IgD-negative memory B cell (primary cell): ENCODE measurements at regions not wholly inside any gene's neighbourhood (a gene's known extent, or its start where the extent isn't known, plus 50 kb on each side); places are given as distances from the start of the nearest gene placed in this dataset.

Experiments used
- H3K27ac Mint-ChIP-seq, 3 donors: one replicate each; pipeline ENCODE4 v1.8.0; 2020 to 2022; ENCODE audit warnings: mild to moderate bottlenecking in 3 of 3, mixed read lengths in 3 of 3, moderate library complexity in 1 of 3
- H3K27me3 Mint-ChIP-seq: one replicate; pipeline ENCODE4 v1.8.0; 2021; ENCODE audit warnings: mixed read lengths
- H3K36me3 Mint-ChIP-seq: one replicate; pipeline ENCODE4 v1.8.0; 2020; ENCODE audit warnings: mild to moderate bottlenecking, mixed read lengths
- H3K4me1 Mint-ChIP-seq, 3 donors: one replicate each; pipeline ENCODE4 v1.8.0; 2020 to 2022; ENCODE audit warnings: mixed read lengths in 3 of 3, mild to moderate bottlenecking in 1 of 3
- H3K4me3 Mint-ChIP-seq, 4 donors: one replicate each; pipeline ENCODE4 v1.8.0; 2020 to 2022; ENCODE audit warnings: mild to moderate bottlenecking in 4 of 4, mixed read lengths in 4 of 4, moderate library complexity in 3 of 4
- H3K9me3 Mint-ChIP-seq, 3 donors: one replicate each; pipeline ENCODE4 v1.8.0; 2020 to 2021; ENCODE audit warnings: mixed read lengths in 3 of 3, mild to moderate bottlenecking in 1 of 3

DNA sequence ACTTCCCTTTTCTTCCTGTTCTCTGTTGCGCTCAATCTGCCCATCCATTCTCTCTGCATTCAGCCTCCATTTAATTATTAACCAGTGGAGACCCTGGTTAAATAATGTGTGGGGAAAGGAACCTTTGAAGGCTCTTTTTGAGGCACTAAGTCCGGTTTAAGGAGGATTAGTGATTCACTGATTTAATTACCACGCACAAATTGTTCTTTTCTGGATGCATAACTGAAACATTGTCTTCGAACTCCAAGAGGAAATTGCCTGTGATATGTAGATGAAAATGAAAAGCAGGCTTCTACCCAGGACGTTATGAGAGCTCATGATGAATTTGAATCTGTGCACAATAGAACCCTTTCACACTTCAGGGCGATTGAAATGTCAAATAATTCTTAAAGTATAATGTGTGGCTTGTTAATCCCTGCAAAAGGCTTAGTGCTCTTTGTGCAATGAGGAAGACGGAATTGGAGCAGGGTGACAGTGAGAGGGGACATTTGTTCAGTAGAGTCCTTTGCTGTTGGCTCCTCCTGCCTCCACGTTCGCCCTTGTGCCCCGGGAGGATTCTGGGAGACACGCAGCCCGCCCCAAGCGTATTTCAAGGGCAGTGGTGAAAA is 51.1 kb upstream of the ZNF236 start:
- Mint-ChIP-seq H3K4me3 (no peak overlapping the region), H3K36me3 (no peaks in the 10 kb centered on the region), H3K27ac (no peak overlapping the region), H3K4me1 (peaks cover 0 to 1% (median 0%) of the 10 kb centered on the region in 3 donors), H3K9me3 (peaks cover 0 to 14% (median 3%) of the 10 kb centered on the region in 3 donors), H3K27me3 (peaks cover 7% of the 10 kb centered on the region)

DNA sequence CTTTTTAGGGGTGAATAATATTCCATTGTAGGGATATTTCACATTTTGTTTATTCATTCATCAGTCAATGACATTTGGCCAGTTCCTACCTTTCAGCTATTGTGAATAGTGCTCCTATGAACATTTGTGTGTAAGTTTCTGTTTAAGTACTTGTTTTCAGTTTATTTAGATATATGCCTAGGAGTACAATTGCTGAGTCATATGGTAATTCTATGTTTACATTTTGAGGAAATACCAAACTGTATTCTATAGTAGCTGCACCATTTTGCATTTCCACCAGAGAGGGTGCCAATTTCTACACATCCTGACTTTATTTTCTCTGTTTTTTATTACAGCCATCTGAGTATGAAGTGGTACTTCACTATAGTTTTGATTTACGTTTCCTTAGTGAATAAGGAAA is 54.4 kb upstream of the ZNF236 start:
- Mint-ChIP-seq H3K27ac (no peak overlapping the region), H3K27me3 (peaks cover 7% of the 10 kb centered on the region), H3K36me3 (no peaks in the 10 kb centered on the region), H3K9me3 (peaks cover 0 to 14% (median 0%) of the 10 kb centered on the region in 3 donors), H3K4me3 (no peak overlapping the region), H3K4me1 (no peaks in the 10 kb centered on the region)

DNA sequence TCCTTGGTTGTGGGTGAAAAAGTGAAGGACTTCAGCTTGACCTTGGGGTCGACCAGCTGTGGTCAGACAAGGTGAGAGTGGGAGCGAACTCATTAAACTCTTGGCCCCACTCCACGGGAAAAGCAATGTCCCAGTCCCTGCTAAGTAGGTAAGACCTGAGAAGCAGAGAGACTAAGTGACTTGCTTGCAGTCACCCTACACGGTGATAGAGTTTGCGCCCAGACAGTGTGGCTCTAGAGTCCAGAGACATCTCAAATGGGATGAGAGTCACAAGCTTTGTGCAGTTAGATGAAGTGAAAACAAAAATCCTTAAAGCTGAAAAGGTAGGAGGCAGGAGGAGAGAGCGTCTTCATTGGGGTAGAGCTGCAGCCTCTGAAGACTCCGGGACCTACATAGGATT is 55.9 kb upstream of the ZNF236 start:
- peaks cover 0 to 2% (median 0%) of the 10 kb centered on the region in 3 donors for H3K4me1 Mint-ChIP-seq
- H3K9me3 Mint-ChIP-seq = peaks cover 0 to 14% (median 2%) of the 10 kb centered on the region in 3 donors
- H3K4me3 Mint-ChIP-seq = no peak overlapping the region
- peaks cover 2% of the 10 kb centered on the region for H3K27me3 Mint-ChIP-seq
- no peak overlapping the region for H3K27ac Mint-ChIP-seq
- no peaks in the 10 kb centered on the region for H3K36me3 Mint-ChIP-seq

DNA sequence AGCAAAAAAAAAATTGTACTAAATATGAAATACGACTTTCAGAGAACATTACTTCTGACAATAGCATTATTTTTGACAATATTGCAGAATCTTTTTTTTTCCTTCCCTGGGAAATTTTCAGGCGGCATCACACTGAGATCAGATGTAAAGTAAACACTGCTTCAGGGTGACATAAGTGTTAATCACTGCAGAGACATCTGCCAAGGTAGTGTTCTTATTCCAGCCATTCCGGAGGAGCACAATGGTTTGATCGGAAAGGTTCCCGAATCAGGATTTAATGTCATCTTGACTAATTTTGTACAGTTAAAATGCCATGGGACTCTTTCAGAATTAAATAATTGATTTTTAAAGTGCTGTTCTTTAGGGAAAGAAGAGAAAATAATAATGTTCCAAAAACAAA is 56.7 kb upstream of the ZNF236 start:
- H3K4me3 Mint-ChIP-seq = no peak overlapping the region
- H3K27ac Mint-ChIP-seq = no peak overlapping the region
- H3K9me3 Mint-ChIP-seq = peaks cover 0 to 14% (median 2%) of the 10 kb centered on the region in 3 donors
- no peaks in the 10 kb centered on the region for H3K27me3 Mint-ChIP-seq
- H3K36me3 Mint-ChIP-seq = no peaks in the 10 kb centered on the region
- H3K4me1 Mint-ChIP-seq = peaks cover 0 to 2% (median 0%) of the 10 kb centered on the region in 3 donors

DNA sequence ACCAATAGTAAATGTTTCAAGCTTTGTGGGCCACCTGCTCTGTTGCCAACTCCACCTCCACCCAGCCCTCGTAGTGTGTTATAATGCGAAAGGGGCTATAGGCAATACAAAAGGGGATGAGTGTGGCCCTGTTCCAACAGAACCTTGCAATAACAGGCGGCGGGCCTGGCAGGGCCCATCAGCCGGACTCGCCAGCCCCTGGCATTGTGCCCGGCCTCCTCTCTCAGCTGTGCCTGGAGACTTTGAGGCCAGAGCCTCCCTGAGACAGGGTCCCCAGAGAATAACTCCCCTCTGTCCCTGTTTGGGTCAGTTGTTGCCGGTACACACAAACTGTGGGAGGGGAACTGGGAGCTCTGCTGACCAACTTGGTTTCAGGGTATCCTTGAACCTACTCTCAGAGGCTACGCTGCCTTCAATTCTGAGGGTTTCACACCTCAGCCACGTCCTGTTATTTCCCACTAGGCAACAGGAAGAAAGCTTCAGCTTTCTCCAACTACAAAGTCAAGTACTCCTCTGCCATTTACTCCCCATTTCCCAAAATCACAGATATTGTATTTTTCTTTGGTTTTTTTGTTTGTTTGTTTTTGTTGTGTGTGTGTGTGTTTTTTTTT is 58.0 kb upstream of the ZNF236 start:
- Mint-ChIP-seq H3K9me3 (peaks cover 0 to 14% (median 2%) of the 10 kb centered on the region in 3 donors), H3K4me1 (peaks cover 0 to 2% (median 0%) of the 10 kb centered on the region in 3 donors), H3K27ac (no peak overlapping the region), H3K27me3 (no peaks in the 10 kb centered on the region), H3K4me3 (no peak overlapping the region), H3K36me3 (no peaks in the 10 kb centered on the region)

DNA sequence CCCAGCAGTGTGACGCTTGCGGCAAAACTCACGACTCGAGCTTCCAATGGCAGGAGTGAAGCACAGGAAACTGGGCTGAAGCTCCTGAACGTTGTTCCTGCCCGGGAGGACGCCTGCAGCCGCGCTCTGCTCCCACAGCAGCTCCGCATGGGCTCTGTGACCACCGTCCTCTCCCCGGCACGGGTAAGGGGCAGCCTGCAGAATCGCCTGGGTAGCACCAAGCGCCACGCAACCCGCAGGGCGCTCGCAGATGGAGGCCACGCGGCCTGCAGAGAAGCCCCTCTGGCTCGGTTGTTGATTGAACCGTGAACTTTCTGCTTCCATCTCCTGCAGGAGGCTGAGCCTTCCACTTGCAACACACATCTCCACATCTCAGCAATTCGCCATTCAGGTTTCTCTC is 63.3 kb upstream of the ZNF236 start:
- Mint-ChIP-seq H3K4me3 (no peak overlapping the region), H3K27ac (no peak overlapping the region), H3K9me3 (peaks cover 0 to 2% (median 0%) of the 10 kb centered on the region in 3 donors), H3K27me3 (no peaks in the 10 kb centered on the region), H3K36me3 (no peaks in the 10 kb centered on the region), H3K4me1 (peaks cover 0 to 2% (median 0%) of the 10 kb centered on the region in 3 donors)

DNA sequence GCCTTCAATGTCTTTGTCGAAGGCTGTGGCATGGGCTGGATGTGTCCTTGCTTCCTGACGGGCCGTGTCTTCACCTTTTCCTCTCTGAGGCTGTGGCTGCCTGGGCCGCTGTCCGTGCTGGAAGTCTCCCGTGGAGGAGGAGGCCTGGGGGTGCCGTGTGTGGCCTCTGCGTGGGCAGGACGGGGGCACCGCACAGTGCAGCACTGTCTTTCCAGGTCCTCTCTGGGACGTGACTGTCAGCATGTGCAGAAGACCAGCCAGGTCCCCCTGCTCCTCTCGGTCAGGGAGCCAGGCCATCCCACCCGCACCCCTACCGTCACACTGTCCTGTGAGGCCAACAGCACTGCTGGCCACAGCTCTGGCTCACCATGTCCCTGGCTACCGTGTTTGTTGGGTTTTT is 64.4 kb upstream of the ZNF236 start:
- Mint-ChIP-seq H3K36me3 (no peaks in the 10 kb centered on the region), H3K27me3 (no peaks in the 10 kb centered on the region), H3K4me1 (peaks cover 0 to 2% (median 0%) of the 10 kb centered on the region in 3 donors), H3K9me3 (peaks cover 0 to 2% (median 0%) of the 10 kb centered on the region in 3 donors), H3K27ac (no peak overlapping the region), H3K4me3 (no peak overlapping the region)

DNA sequence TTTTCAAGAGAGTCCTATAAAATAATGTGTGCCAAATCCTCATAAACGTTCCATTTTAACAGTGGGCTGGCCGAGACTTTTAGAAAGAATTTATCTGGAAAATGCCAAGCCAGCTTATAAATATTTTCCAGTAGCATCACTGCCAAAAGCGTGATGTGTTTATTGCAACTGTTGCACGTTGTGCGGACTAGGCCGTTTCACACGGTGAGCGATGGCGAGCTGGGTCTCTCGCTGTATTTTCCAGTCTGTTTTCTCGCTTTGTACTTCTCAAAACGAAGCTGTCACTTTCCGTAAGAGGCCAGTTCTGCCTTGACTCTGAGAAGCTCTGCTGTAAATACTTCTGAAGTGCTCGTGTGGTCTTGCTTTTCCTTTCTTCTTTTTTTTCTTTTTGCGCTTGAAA is 65.0 kb upstream of the ZNF236 start:
- Mint-ChIP-seq H3K27me3 (no peaks in the 10 kb centered on the region), H3K4me1 (peaks cover 0 to 2% (median 0%) of the 10 kb centered on the region in 3 donors), H3K27ac (no peak overlapping the region), H3K4me3 (no peak overlapping the region), H3K36me3 (no peaks in the 10 kb centered on the region), H3K9me3 (peaks cover 0 to 4% (median under 1%) of the 10 kb centered on the region in 3 donors)

DNA sequence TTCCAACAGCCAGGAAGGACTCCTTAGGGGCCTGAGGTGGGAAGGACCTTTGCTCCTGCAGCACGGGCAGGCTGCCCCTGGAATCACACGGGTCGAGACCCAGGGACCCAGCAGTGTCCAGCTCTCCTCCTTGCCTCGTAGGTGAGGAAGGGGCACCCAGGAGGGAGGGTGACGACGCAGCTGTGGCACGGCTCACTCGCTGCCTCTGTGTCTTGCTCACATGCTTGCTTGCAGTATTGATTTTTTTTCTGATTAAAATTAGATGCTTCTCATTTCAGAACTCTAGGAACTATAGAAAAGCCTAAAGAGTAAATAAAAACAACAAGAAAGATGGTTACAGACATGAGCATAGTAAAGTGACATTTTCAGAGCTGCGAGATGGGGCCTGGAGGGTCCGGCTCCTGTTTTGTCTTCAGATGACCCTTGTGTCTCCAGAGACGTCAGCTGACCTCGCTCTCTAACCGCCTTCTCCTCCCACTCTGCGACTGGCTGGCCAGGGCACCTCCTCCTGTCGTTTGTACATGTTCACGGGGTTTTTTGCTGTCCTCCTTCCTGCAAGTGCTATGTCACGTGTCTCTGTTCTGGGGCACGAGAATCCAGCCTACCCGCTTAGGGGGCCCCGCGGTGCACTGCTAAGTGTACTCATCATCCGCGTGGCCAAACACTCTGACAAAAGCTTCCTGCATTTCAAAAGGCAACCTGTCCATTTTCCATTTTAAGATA is 65.7 kb upstream of the ZNF236 start:
- Mint-ChIP-seq H3K27me3 (no peaks in the 10 kb centered on the region), H3K4me3 (no peak overlapping the region)

DNA sequence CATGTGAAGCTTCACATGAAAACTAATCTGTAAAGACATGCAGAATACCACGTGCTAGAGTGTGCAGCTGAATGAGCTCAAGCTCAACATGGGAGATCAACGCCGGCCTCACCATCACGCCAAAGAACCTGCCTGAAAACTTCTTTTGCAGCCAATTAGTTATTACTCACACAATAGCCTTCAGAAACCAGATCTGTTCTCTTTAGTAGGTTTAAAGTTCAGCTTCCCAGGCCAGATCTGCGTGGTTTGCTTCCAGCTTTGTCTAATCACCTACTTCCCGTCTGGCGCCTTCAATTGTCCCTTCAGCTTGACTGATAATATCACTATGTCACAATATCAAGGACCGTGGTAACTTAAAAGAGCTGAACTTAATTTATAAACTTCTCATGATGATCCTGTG is 68.0 kb upstream of the ZNF236 start:
- Mint-ChIP-seq H3K4me1 (no peaks in the 10 kb centered on the region), H3K9me3 (peaks cover 0 to 9% (median 3%) of the 10 kb centered on the region in 3 donors), H3K27me3 (no peaks in the 10 kb centered on the region), H3K4me3 (no peak overlapping the region), H3K27ac (no peak overlapping the region), H3K36me3 (no peaks in the 10 kb centered on the region)

More for the DNA sequence above, 65.7 kb upstream of the ZNF236 start:
- H3K27ac Mint-ChIP-seq = no peak overlapping the region
- no peaks in the 10 kb centered on the region for H3K36me3 Mint-ChIP-seq
- peaks cover 0 to 1% (median 0%) of the 10 kb centered on the region in 3 donors for H3K4me1 Mint-ChIP-seq
- H3K9me3 Mint-ChIP-seq = peaks cover 0 to 6% (median 3%) of the 10 kb centered on the region in 3 donors

DNA sequence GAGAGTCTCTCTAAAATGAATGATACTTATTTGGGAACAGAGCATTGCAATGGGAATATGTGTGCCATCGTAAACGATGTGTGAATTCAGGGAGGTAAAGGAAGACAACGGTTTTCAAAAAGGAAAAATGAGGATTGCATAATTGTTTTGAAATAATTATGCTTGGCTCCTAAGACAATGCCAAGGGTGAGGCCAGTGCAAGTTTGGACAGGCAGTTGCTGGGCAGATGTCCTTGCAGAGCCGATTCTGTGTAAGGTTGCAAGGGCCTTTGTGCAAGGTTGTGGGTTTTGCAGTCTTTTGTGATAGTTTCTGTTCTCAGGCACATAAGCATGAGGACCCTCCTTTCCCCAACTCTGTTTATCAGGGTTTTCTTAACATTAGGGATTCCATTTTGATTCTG is 70.0 kb upstream of the ZNF236 start:
- Mint-ChIP-seq H3K27me3 (no peaks in the 10 kb centered on the region), H3K27ac (no peak overlapping the region), H3K4me1 (no peaks in the 10 kb centered on the region), H3K4me3 (no peak overlapping the region), H3K9me3 (peaks cover 0 to 15% (median 14%) of the 10 kb centered on the region in 3 donors), H3K36me3 (no peaks in the 10 kb centered on the region)

DNA sequence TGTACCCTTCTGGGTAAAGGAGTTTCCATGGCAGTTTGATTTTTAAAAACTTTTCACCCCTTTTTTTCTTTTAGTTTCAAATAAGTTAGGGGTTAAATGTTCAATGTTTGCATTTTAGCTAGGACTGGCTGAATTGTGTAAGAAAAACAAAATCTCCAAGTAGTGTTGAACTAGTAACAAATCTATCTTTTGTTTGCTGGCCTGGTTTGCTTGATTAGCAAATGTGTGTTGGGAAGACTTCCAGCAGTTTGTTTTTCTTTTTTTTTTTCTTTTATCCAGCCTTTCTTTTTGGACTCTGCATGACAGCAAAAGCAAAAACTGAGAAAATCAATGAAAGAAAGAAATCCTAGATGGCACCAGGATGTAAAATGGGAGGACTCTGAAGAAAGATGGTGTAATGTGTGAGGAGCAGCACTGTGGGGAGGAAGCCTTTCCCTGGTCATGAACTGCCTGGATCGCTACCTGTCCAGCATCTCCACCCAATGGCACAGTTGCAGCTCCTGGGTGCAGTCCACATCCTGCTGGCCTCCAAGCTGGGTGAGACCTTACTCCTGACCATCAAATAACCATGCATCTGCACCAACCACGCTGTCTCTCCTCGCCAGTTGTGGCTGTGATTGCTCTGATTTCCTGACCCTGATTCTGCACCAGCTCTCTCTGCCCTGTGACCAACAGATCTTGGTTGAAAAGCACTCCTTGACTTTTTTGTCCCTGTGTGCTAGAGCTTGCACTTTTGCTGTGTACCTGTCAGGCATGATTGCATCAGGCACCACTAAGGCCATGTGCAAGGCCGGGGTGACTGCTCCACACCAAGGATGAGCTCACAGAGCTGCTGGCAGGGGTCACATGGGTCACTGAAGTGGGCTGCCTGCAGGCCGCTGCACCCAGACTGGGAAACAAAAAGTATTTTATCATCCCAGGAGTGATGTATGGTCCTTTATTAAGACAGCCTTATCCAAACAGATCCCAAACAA is 71.2 kb upstream of the ZNF236 start:
- H3K36me3 Mint-ChIP-seq = no peaks in the 10 kb centered on the region

DNA sequence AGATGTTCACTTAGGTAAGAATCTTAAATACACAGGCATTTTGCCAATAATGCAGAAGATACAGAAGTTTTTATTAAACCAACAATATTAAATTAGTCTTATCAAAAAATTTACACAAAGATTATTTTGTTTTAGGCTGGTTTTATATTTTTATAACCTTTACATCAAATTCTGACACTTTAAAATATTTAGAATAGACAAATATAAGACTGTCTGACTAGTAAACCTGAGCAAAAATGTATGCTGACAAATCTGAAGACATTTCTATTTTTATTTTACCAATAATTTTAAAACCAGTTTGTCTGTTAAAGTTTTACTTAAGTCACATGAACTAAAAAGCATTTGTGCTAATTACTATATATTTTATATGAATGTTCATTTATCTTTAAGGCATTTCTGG is 72.1 kb upstream of the ZNF236 start:
- Mint-ChIP-seq H3K27me3 (no peaks in the 10 kb centered on the region), H3K36me3 (no peaks in the 10 kb centered on the region), H3K27ac (no peak overlapping the region), H3K4me3 (no peak overlapping the region), H3K4me1 (no peaks in the 10 kb centered on the region), H3K9me3 (peaks cover 5 to 23% (median 14%) of the 10 kb centered on the region in 3 donors)

More for the DNA sequence above, 71.2 kb upstream of the ZNF236 start:
- H3K9me3 Mint-ChIP-seq = peaks cover 5 to 21% (median 14%) of the 10 kb centered on the region in 3 donors
- no peak overlapping the region for H3K27ac Mint-ChIP-seq
- H3K27me3 Mint-ChIP-seq = no peaks in the 10 kb centered on the region
- no peak overlapping the region for H3K4me3 Mint-ChIP-seq
- H3K4me1 Mint-ChIP-seq = no peaks in the 10 kb centered on the region

DNA sequence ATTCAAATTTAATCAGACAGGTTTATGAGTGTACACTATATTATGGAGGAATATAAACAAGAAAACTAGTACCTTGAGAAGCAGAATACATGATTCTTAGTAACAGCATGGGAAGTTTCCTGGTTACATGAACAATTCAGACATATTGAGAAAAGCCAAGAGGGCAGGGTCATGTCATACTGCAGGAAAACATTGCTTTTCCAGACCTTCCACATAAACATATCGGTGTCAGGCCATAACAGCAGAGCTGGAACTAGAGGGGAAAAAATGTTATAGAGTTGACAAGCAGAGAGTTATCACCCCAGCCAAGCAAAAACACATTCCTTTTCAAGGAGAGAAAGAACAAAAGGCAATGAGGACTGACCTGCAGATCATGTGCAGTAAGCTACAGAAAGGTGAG is 74.7 kb upstream of the ZNF236 start:
- no peak overlapping the region for H3K4me3 Mint-ChIP-seq
- peaks cover 6 to 23% (median 14%) of the 10 kb centered on the region in 3 donors for H3K9me3 Mint-ChIP-seq
- H3K4me1 Mint-ChIP-seq = no peaks in the 10 kb centered on the region
- no peaks in the 10 kb centered on the region for H3K36me3 Mint-ChIP-seq
- peaks cover 5% of the 10 kb centered on the region for H3K27me3 Mint-ChIP-seq
- no peak overlapping the region for H3K27ac Mint-ChIP-seq
